Caco-2 (cell line): ENCODE measurements at regions not wholly inside any gene's neighbourhood (a gene's known extent, or its start where the extent isn't known, plus 50 kb on each side); places are given as distances from the start of the nearest gene placed in this dataset.

ENCODE experiments used
- BruUV-seq: library from RNA; stranded (reverse); fragments of 400-500 nt; replicated peaks from 2 replicates; lab custom pipeline; 2021; lab: Mats Ljungman, UMichigan
- CTCF ChIA-PET: fragments of 300-600 bp; sonication (Branson Sonifier 250); formaldehyde crosslinking; loops from one replicate; lab custom pipeline; 2022; ENCODE audit warnings: antibody characterized with exemption; lab: Charles Lee
- POLR2A ChIA-PET: fragments of 300-600 bp; sonication (Branson Sonifier 250); formaldehyde crosslinking; loops from one replicate; lab custom pipeline; 2022; ENCODE audit warnings: antibody characterized with exemption; lab: Charles Lee
- DNase-seq, 2 experiments: peaks; one replicate each; pipeline versions ENCODE4 v3.0.0 to v3.0.0-alpha.2; 2020 to 2022
- H3K27me3 ChIP-seq: replicated peaks from 2 replicates; pipeline ENCODE4 v1.6.0; 2011; ENCODE audit warnings: low read length; ENCODE audit not compliant: control insufficient read depth, insufficient read depth
- H3K36me3 ChIP-seq: 2 replicates; pipeline ENCODE4 v1.5.1; 2011; ENCODE audit warnings: low read length; ENCODE audit not compliant: control insufficient read depth, insufficient read depth
- H3K4me1 ChIP-seq: fragments of 250-450 bp; sonication (Bioruptor Pico); 2 replicates; pipeline ENCODE4 v1.5.1; 2020; ENCODE audit warnings: mild to moderate bottlenecking
- H3K4me3 ChIP-seq: 2 replicates; pipeline ENCODE4 v1.5.1; 2011; ENCODE audit warnings: low read depth, mild to moderate bottlenecking, control low read depth, low read length
- H3K9me3 ChIP-seq: fragments of 250-450 bp; sonication (Bioruptor Pico); 2 replicates; pipeline ENCODE4 v1.5.1; 2020; ENCODE audit warnings: mild to moderate bottlenecking, moderate library complexity
- H3K27ac Mint-ChIP-seq: one replicate; pipeline ENCODE4 v1.8.0; 2022; ENCODE audit warnings: mixed read lengths; ENCODE audit not compliant: unreplicated experiment
- H3K27me3 Mint-ChIP-seq: one replicate; pipeline ENCODE4 v1.8.0; 2022; ENCODE audit warnings: mixed read lengths; ENCODE audit not compliant: insufficient read depth, unreplicated experiment
- H3K36me3 Mint-ChIP-seq: one replicate; pipeline ENCODE4 v1.8.0; 2022; ENCODE audit warnings: mild to moderate bottlenecking, mixed read lengths; ENCODE audit not compliant: insufficient read depth, unreplicated experiment
- H3K4me1 Mint-ChIP-seq: one replicate; pipeline ENCODE4 v1.8.0; 2022; ENCODE audit warnings: low read depth, mixed read lengths; ENCODE audit not compliant: unreplicated experiment
- H3K4me3 Mint-ChIP-seq: one replicate; pipeline ENCODE4 v1.8.0; 2022; ENCODE audit warnings: mild to moderate bottlenecking, moderate library complexity, mixed read lengths; ENCODE audit not compliant: unreplicated experiment
- H3K9me3 Mint-ChIP-seq: one replicate; pipeline ENCODE4 v1.8.0; 2022; ENCODE audit warnings: mixed read lengths; ENCODE audit not compliant: unreplicated experiment
- intact Hi-C: fragments of 100-400 bp; cut with micrococcal nuclease; formaldehyde crosslinking; loops from one replicate; pipeline ENCODE4 v1.10.0; 2022; ENCODE audit not compliant: unreplicated experiment
- TF ChIP-seq, protein P1 (sequence below), 2 experiments: fragments of 200-600 bp in 1 of 2; IDR thresholded peaks; 1 replicate in 1 of 2; 2 replicates in 1 of 2; pipeline versions ENCODE4 v1.5.1 to v1.8.0; 2011 to 2022; ENCODE audit warnings: antibody characterized with exemption in 1 of 2, control low read depth in 1 of 2, inconsistent platforms in 1 of 2, low read depth in 1 of 2, low read length in 1 of 2, mild to moderate bottlenecking in 1 of 2, moderate library complexity in 1 of 2; ENCODE audit not compliant: insufficient read depth in 1 of 2, severe bottlenecking in 1 of 2, unreplicated experiment in 1 of 2

DNA sequence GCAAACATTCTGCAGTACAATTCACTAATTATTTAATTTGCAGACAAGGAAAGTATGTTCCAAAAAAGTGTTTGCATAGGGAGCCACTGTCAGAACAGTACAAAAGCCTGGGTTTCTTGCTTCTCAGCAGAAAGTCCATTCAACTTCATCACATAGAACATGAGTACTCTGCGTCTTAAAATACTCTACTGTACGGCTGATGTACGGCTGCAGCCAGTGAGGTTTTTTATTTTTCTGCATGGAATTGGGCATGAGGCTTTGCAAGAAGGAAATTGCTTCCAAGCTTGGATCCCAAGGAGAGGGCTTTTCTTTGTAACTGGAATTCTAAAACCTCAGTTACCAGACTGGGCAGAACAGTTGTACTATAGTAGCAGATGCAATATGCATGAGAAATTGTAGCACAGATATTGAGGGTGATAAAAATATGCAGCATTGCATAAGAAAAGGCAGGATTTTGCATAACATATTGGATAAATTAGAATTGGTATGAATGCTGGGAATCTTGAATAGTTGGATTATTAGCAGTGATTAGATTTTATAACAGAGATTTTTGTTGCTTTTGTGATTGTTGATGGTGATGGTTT lies 178.1 kb upstream of the CDH9 start:
- no peaks in the 10 kb centered on the region for H3K4me1 Mint-ChIP-seq
- POLR2A ChIA-PET, result no interaction called here
- H3K4me3 Mint-ChIP-seq, result no peak overlapping the region
- Histone ChIP-seq H3K4me1 (no peaks in the 10 kb centered on the region), H3K4me3 (no peak overlapping the region), H3K36me3 (no peaks in the 10 kb centered on the region), H3K27me3 (no peaks in the 10 kb centered on the region), H3K9me3 (no peaks in the 10 kb centered on the region)
- no TSS peak for BruUV-seq
- no peaks in the 10 kb centered on the region for H3K9me3 Mint-ChIP-seq
- H3K36me3 Mint-ChIP-seq, result no peaks in the 10 kb centered on the region
- H3K27me3 Mint-ChIP-seq, result no peaks in the 10 kb centered on the region
- intact Hi-C loops, result no loop called here
- no peak for DNase-seq
- no peak overlapping the region for H3K27ac Mint-ChIP-seq
- CTCF ChIA-PET, result no interaction called here
- TF ChIP-seq, protein P1, sequence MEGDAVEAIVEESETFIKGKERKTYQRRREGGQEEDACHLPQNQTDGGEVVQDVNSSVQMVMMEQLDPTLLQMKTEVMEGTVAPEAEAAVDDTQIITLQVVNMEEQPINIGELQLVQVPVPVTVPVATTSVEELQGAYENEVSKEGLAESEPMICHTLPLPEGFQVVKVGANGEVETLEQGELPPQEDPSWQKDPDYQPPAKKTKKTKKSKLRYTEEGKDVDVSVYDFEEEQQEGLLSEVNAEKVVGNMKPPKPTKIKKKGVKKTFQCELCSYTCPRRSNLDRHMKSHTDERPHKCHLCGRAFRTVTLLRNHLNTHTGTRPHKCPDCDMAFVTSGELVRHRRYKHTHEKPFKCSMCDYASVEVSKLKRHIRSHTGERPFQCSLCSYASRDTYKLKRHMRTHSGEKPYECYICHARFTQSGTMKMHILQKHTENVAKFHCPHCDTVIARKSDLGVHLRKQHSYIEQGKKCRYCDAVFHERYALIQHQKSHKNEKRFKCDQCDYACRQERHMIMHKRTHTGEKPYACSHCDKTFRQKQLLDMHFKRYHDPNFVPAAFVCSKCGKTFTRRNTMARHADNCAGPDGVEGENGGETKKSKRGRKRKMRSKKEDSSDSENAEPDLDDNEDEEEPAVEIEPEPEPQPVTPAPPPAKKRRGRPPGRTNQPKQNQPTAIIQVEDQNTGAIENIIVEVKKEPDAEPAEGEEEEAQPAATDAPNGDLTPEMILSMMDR (IDR thresholded peaks at IDR 0.05; ENCODE audit: insufficient read depth in 1 of 2, low read depth in 1 of 2, low read length in 1 of 2, severe bottlenecking in 1 of 2, unreplicated experiment in 1 of 2), result no peak

DNA sequence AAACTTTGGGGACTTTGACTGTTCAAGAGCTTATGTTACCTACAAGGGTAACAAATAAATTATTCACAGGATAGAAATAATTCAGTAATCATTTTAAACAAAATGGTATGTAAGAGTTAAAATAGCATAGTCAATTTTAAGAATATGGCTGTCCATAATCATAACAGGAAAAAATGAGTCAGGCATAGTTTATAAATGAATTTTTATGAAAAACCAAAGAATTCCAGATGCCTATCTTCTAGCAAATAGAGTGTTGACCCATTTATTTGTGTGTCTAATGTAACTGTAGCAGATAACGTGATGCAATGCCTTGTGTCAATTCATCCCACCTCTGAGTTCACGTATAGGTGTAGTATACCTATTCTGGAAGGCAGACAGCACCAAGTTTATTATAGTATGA lies 169.7 kb upstream of the CDH9 start:
- Histone ChIP-seq H3K36me3 (no peaks in the 10 kb centered on the region), H3K4me1 (no peaks in the 10 kb centered on the region), H3K9me3 (no peaks in the 10 kb centered on the region), H3K4me3 (no peak overlapping the region), H3K27me3 (no peaks in the 10 kb centered on the region)
- TF ChIP-seq, protein P1 (IDR thresholded peaks at IDR 0.05; ENCODE audit: insufficient read depth in 1 of 2, low read depth in 1 of 2, low read length in 1 of 2, severe bottlenecking in 1 of 2, unreplicated experiment in 1 of 2), result no peak
- ChIA-PET CTCF (no interaction called here), POLR2A (no interaction called here)
- BruUV-seq, result no TSS peak
- DNase-seq, result no peak
- no peak overlapping the region for H3K4me3 Mint-ChIP-seq
- intact Hi-C loops, result no loop called here
- H3K27me3 Mint-ChIP-seq, result no peaks in the 10 kb centered on the region
- H3K27ac Mint-ChIP-seq, result no peak overlapping the region
- H3K36me3 Mint-ChIP-seq, result no peaks in the 10 kb centered on the region
- H3K4me1 Mint-ChIP-seq, result no peaks in the 10 kb centered on the region
- peaks cover 21% of the 10 kb centered on the region for H3K9me3 Mint-ChIP-seq

DNA sequence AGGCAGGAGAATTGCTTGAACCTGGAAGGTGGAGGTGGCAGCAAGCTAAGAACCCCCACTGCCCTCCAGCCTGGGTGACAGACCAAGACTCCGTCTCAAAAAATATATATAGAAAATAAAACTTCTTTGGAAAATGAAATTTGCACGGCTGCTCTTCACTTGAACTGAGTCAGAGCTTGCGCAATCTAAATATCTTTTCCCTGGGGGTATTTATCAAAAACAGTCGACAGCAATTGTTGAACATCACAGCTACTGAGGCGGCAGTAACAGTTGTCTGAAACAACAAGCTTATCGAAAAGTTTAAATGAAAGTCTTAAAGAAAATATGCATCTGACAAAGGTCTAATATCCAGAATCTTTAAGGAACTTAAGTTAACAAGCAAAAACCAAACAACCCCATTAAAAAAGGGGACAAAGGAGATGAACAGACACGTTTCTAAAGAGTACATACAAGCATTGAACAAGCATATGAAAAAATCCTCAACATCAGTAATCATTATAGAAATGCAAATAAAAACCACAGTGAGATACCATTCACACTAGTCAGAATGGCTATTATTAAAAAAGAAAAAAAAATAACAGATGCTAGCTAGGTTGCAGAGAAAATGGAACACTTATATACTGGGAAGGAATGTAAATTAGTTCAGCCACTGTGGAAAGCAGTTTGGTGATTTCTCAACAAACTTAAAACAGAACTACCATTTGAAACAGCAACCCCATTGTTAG lies 153.6 kb upstream of the CDH9 start:
- TF ChIP-seq, protein P1 (IDR thresholded peaks at IDR 0.05; ENCODE audit: insufficient read depth in 1 of 2, low read depth in 1 of 2, low read length in 1 of 2, severe bottlenecking in 1 of 2, unreplicated experiment in 1 of 2), result no peak
- no peaks in the 10 kb centered on the region for H3K36me3 ChIP-seq
- POLR2A ChIA-PET, result no interaction called here
- CTCF ChIA-PET, result no interaction called here
- intact Hi-C loops, result no loop called here
- Mint-ChIP-seq H3K36me3 (no peaks in the 10 kb centered on the region), H3K27me3 (no peaks in the 10 kb centered on the region), H3K9me3 (no peaks in the 10 kb centered on the region), H3K27ac (no peak overlapping the region), H3K4me3 (no peak overlapping the region), H3K4me1 (no peaks in the 10 kb centered on the region)
- DNase-seq, result no peak
- H3K27me3 ChIP-seq, result no peaks in the 10 kb centered on the region
- H3K4me1 ChIP-seq, result no peaks in the 10 kb centered on the region
- no peak overlapping the region for H3K4me3 ChIP-seq
- no TSS peak for BruUV-seq
- H3K9me3 ChIP-seq, result no peaks in the 10 kb centered on the region
